WTC11 (cell line): ENCODE measurements at regions not wholly inside any gene's neighbourhood (a gene's known extent, or its start where the extent isn't known, plus 50 kb on each side); places are given as distances from the start of the nearest gene placed in this dataset.

Experiments
- ATAC-seq: fragments of 200-7000 bp; cut with Tn5 transposase; 2 replicates; pipeline ENCODE4 v1.10.0; 2021; ENCODE audit warnings: mild to moderate bottlenecking, moderate library complexity
- CTCF ChIA-PET: fragments of 300-600 bp; sonication (Branson Sonifier 250); formaldehyde crosslinking; loops from one replicate; lab custom pipeline; 2021; ENCODE audit warnings: antibody characterized with exemption; lab: Charles Lee
- POLR2A ChIA-PET: fragments of 350-600 bp; sonication (Branson Sonifier 250); formaldehyde crosslinking; loops from one replicate; lab custom pipeline; 2021; ENCODE audit warnings: antibody characterized with exemption; lab: Charles Lee
- DNase-seq: peaks from one replicate; pipeline ENCODE4 v3.0.0; 2021; ENCODE audit warnings: low spot score
- H3K27ac Mint-ChIP-seq: 2 replicates; pipeline ENCODE4 v1.8.0; 2021; ENCODE audit warnings: mixed read lengths
- H3K27me3 Mint-ChIP-seq: 2 replicates; pipeline ENCODE4 v1.8.0; 2021; ENCODE audit warnings: low read depth, mild to moderate bottlenecking, moderate library complexity, mixed read lengths
- H3K36me3 Mint-ChIP-seq: 2 replicates; pipeline ENCODE4 v1.8.0; 2021; ENCODE audit warnings: mixed read lengths
- H3K4me1 Mint-ChIP-seq: 2 replicates; pipeline ENCODE4 v1.8.0; 2022; ENCODE audit warnings: mixed read lengths
- H3K4me3 Mint-ChIP-seq: 2 replicates; pipeline ENCODE4 v1.8.0; 2021; ENCODE audit warnings: mild to moderate bottlenecking, moderate library complexity, mixed read lengths
- H3K9me3 Mint-ChIP-seq: 2 replicates; pipeline ENCODE4 v1.8.0; 2021; ENCODE audit warnings: mixed read lengths
- ELF4 ChIP-seq: sonication (generic); formaldehyde crosslinking; IDR thresholded peaks from 2 replicates; pipeline ENCODE4 v1.8.1; 2022; ENCODE audit warnings: low read depth, mild to moderate bottlenecking, moderate library complexity, missing genetic modification reagents
- FOXK1 ChIP-seq: sonication (generic); formaldehyde crosslinking; IDR thresholded peaks from 2 replicates; pipeline ENCODE4 v1.8.0; 2022; ENCODE audit warnings: mild to moderate bottlenecking, moderate library complexity, missing genetic modification reagents
- MXD4 ChIP-seq: fragments of 250-450 bp; sonication (Bioruptor Pico); IDR thresholded peaks from 2 replicates; pipeline ENCODE4 v1.8.0; 2021; ENCODE audit warnings: mild to moderate bottlenecking, moderate library complexity, borderline replicate concordance
- SMAD4 ChIP-seq: sonication (generic); formaldehyde crosslinking; IDR thresholded peaks from 2 replicates; pipeline ENCODE4 v1.8.0; 2022; ENCODE audit warnings: mild to moderate bottlenecking, missing genetic modification reagents
- TCF7 ChIP-seq: sonication (generic); formaldehyde crosslinking; IDR thresholded peaks from 2 replicates; pipeline ENCODE4 v1.8.0; 2022; ENCODE audit warnings: mild to moderate bottlenecking, low read depth, missing genetic modification reagents, moderate library complexity
- ZBTB21 ChIP-seq: sonication (generic); formaldehyde crosslinking; IDR thresholded peaks from 2 replicates; pipeline ENCODE4 v1.8.1; 2023; ENCODE audit warnings: mild to moderate bottlenecking, missing genetic modification reagents, borderline replicate concordance
- ZNF263 ChIP-seq: sonication (generic); formaldehyde crosslinking; IDR thresholded peaks from 2 replicates; pipeline ENCODE4 v1.8.1; 2022; ENCODE audit warnings: low read depth, mild to moderate bottlenecking, moderate library complexity, missing genetic modification reagents
- ZNF317 ChIP-seq: sonication (generic); formaldehyde crosslinking; IDR thresholded peaks from 2 replicates; pipeline ENCODE4 v1.8.1; 2023; ENCODE audit warnings: low read depth, mild to moderate bottlenecking, moderate library complexity, missing genetic modification reagents, borderline replicate concordance
- TF ChIP-seq, protein P1 (sequence below): fragments of 250-450 bp; sonication (Bioruptor Pico); IDR thresholded peaks from 2 replicates; pipeline ENCODE4 v1.9.0; 2021; ENCODE audit warnings: moderate library complexity, mild to moderate bottlenecking, inconsistent platforms, borderline replicate concordance
- TF ChIP-seq, protein P2 (sequence below): sonication (generic); formaldehyde crosslinking; IDR thresholded peaks from 2 replicates; pipeline ENCODE4 v1.8.1; 2022; ENCODE audit warnings: mild to moderate bottlenecking, missing genetic modification reagents, moderate library complexity, borderline replicate concordance
- TF ChIP-seq, protein P3 (sequence below): sonication (generic); formaldehyde crosslinking; IDR thresholded peaks from 2 replicates; pipeline ENCODE4 v1.8.1; 2023; ENCODE audit warnings: mild to moderate bottlenecking, missing genetic modification reagents, moderate library complexity
- TF ChIP-seq, protein P4 (sequence below): fragments of 250-450 bp; sonication (Bioruptor Pico); IDR thresholded peaks from 2 replicates; pipeline ENCODE4 v2.1.2; 2022; ENCODE audit warnings: mild to moderate bottlenecking, moderate library complexity
- TF ChIP-seq, protein P5 (sequence below): sonication (generic); formaldehyde crosslinking; conservative IDR thresholded peaks from 2 replicates; pipeline ENCODE4 v1.8.1; 2022; ENCODE audit warnings: mild to moderate bottlenecking, missing genetic modification reagents
- TF ChIP-seq, protein P6 (sequence below): sonication (generic); formaldehyde crosslinking; IDR thresholded peaks from 2 replicates; pipeline ENCODE4 v1.8.0; 2022; ENCODE audit warnings: mild to moderate bottlenecking, missing genetic modification reagents

DNA sequence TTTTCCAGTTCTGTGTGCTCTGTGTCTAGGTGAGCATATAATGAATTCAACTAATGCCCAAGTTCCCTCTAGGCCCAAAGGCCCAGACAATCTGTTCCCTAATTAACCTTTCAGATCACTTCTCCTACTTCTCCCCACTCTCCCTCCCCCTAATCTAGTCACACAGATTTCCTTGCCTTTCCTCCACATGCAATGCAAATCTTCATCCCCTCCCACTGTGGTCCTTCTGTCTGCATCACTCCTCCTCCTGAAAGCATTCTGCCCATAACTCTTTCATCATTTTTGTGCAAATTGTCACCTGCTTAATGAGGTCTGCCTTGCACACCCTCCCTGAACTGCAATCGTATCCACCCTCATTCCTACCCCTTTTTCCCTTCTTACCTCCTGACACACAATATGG lies 346.6 kb downstream of the FBXO8 start:
- no peak overlapping the region for H3K27ac Mint-ChIP-seq
- CTCF ChIA-PET, result no interaction called here
- no peak overlapping the region for H3K4me3 Mint-ChIP-seq
- no peaks in the 10 kb centered on the region for H3K9me3 Mint-ChIP-seq
- 0 out of 2 replicates have a peak, but pooled peaks have one; percentile 49 for TF ChIP-seq ZBTB21 (CRISPR knock-in tag)
- TF ChIP-seq, protein P1, sequence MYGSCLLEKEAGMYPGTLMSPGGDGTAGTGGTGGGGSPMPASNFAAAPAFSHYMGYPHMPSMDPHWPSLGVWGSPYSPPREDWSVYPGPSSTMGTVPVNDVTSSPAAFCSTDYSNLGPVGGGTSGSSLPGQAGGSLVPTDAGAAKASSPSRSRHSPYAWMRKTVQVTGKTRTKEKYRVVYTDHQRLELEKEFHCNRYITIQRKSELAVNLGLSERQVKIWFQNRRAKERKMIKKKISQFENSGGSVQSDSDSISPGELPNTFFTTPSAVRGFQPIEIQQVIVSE (CRISPR knock-in tag), result no peak
- no peak for TF ChIP-seq ZNF317 (CRISPR knock-in tag)
- ATAC-seq (peak; percentile 67), DNase-seq (no peak)
- POLR2A ChIA-PET, result no interaction called here
- H3K27me3 Mint-ChIP-seq, result no peaks in the 10 kb centered on the region
- H3K4me1 Mint-ChIP-seq, result peaks cover 16% of the 10 kb centered on the region
- no peaks in the 10 kb centered on the region for H3K36me3 Mint-ChIP-seq

DNA sequence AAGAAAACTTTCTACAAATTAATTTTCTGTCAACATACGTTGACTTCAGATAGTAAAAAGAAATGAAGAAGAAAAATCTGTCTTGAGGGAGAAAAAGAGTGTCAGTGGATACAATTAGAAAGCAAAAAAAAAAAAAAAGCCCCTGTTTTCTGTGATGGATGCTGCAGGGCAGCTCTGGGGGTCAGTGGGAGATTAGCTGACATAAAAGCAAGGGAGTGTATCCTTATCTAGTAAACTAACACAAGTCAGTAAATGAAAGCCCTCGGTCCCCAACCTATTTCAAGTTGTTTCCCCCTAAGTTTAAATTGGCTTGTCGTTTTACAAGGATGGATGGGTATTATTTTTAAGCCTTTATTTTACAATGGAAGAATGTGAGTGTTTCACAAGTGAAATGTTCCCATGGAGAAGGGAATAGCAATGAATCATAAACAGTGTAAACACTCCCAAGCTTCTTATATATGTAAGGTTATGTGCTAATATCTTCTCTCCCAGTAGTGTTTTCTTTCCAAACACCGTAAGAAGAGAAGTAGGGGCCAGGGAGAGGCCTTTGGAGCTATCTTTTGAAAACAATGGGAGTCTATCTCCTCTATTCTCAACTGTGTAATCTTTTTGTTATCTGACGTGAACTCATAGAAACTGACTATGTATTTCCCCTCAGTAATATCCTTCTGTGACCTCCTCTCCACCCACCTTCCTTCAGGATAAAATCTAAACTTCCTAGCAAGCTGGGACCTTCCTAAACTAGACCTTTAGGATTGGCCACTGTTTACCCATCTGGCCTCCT lies 347.7 kb downstream of the FBXO8 start:
- ATAC-seq, result no peak
- Mint-ChIP-seq H3K27ac (peak overlapping the region; percentile 9), H3K4me3 (no peak overlapping the region), H3K4me1 (peaks cover 16% of the 10 kb centered on the region), H3K36me3 (no peaks in the 10 kb centered on the region), H3K27me3 (no peaks in the 10 kb centered on the region), H3K9me3 (no peaks in the 10 kb centered on the region)
- CTCF ChIA-PET, result no interaction called here
- POLR2A ChIA-PET, result interaction anchor here (0.7 kb wide), 1 partner anchor 398 kb away, joined by 3 read pairs; no protein-coding TSS in a partner anchor
- DNase-seq, result no peak
- TF ChIP-seq, protein P2, sequence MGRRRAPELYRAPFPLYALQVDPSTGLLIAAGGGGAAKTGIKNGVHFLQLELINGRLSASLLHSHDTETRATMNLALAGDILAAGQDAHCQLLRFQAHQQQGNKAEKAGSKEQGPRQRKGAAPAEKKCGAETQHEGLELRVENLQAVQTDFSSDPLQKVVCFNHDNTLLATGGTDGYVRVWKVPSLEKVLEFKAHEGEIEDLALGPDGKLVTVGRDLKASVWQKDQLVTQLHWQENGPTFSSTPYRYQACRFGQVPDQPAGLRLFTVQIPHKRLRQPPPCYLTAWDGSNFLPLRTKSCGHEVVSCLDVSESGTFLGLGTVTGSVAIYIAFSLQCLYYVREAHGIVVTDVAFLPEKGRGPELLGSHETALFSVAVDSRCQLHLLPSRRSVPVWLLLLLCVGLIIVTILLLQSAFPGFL (CRISPR knock-in tag), result no peak
- TF ChIP-seq ZNF317 (CRISPR knock-in tag), result no peak
- TF ChIP-seq ELF4 (CRISPR knock-in tag), result no peak
- no peak for TF ChIP-seq ZNF263 (CRISPR knock-in tag)

DNA sequence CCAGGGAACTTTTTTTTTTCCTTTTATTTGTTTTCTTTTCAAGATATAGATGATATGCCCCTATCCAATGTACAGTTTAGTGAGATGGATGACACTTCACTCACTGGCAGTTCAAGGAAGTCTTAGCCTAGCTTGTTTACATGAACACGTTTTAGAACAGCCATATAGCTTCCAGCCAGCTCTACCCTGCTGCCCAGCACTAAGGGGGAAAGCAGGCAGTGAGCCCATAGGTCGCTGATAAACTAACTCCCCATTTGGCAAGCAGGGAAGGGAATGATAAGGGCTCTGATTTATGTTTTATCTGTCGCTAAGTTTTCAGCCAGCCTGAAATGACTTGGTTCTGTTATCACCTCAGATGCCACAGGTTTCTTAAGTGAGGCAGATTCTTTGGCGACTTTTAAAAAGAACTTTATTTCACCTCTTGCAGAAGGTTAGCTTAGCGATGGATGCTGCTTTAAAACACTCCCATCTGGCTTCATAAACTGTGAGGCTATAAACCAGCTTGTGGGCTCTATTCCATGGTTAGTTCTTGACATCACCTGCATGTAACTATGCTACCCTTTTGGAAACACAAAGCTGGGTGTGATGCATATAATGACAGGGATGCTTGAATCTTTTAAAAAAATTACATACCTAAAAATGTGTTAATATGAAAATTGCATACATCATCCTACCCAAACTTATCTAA lies 348.4 kb downstream of the FBXO8 start:
- POLR2A ChIA-PET, result no interaction called here
- no peaks in the 10 kb centered on the region for H3K9me3 Mint-ChIP-seq
- H3K4me1 Mint-ChIP-seq, result peaks cover 16% of the 10 kb centered on the region
- no peak for ATAC-seq
- H3K27me3 Mint-ChIP-seq, result no peaks in the 10 kb centered on the region
- TF ChIP-seq SMAD4 (CRISPR knock-in tag) (no peak), MXD4 (CRISPR knock-in tag) (no peak)
- TF ChIP-seq, protein P3, sequence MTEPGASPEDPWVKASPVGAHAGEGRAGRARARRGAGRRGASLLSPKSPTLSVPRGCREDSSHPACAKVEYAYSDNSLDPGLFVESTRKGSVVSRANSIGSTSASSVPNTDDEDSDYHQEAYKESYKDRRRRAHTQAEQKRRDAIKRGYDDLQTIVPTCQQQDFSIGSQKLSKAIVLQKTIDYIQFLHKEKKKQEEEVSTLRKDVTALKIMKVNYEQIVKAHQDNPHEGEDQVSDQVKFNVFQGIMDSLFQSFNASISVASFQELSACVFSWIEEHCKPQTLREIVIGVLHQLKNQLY (CRISPR knock-in tag), result no peak
- TF ChIP-seq, protein P4, sequence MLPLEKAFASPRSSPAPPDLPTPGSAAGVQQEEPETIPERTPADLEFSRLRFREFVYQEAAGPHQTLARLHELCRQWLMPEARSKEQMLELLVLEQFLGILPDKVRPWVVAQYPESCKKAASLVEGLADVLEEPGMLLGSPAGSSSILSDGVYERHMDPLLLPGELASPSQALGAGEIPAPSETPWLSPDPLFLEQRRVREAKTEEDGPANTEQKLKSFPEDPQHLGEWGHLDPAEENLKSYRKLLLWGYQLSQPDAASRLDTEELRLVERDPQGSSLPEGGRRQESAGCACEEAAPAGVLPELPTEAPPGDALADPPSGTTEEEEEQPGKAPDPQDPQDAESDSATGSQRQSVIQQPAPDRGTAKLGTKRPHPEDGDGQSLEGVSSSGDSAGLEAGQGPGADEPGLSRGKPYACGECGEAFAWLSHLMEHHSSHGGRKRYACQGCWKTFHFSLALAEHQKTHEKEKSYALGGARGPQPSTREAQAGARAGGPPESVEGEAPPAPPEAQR, result no peak
- no peak overlapping the region for H3K4me3 Mint-ChIP-seq
- CTCF ChIA-PET, result no interaction called here
- no peaks in the 10 kb centered on the region for H3K36me3 Mint-ChIP-seq
- H3K27ac Mint-ChIP-seq, result no peak overlapping the region
- DNase-seq, result no peak

DNA sequence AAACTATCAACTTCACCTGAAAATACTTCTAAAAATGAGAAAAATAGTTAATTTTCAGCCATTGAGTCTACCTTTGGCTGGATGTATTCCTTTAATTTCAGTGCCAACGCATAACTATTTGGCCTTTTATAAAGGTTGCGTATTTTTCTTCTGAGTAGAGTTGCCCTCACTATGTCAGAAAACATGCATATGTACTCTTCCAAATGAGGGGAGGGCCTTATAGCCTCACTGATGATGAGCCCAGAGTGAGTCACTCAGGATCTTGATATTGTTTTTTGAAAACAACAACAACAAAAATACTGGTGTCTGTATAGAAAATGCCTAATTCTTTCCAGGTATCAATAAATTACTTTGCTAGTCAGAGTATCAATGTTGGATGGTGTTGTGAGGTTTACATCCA lies 349.3 kb downstream of the FBXO8 start:
- no peaks in the 10 kb centered on the region for H3K36me3 Mint-ChIP-seq
- no peaks in the 10 kb centered on the region for H3K9me3 Mint-ChIP-seq
- no peaks in the 10 kb centered on the region for H3K27me3 Mint-ChIP-seq
- ATAC-seq (no peak), DNase-seq (no peak)
- H3K27ac Mint-ChIP-seq, result no peak overlapping the region
- TF ChIP-seq, protein P5, sequence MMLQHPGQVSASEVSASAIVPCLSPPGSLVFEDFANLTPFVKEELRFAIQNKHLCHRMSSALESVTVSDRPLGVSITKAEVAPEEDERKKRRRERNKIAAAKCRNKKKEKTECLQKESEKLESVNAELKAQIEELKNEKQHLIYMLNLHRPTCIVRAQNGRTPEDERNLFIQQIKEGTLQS, result no peak
- TF ChIP-seq, protein P6, sequence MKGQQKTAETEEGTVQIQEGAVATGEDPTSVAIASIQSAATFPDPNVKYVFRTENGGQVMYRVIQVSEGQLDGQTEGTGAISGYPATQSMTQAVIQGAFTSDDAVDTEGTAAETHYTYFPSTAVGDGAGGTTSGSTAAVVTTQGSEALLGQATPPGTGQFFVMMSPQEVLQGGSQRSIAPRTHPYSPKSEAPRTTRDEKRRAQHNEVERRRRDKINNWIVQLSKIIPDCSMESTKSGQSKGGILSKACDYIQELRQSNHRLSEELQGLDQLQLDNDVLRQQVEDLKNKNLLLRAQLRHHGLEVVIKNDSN (CRISPR knock-in tag), result no peak
- TF ChIP-seq TCF7 (CRISPR knock-in tag) (no peak), FOXK1 (CRISPR knock-in tag) (no peak)
- POLR2A ChIA-PET, result no interaction called here
- no peak overlapping the region for H3K4me3 Mint-ChIP-seq
- peaks cover 16% of the 10 kb centered on the region for H3K4me1 Mint-ChIP-seq
- CTCF ChIA-PET, result no interaction called here
